ENCODE measurements at regions not wholly inside any gene's neighbourhood (a gene's known extent, or its start where the extent isn't known, plus 50 kb on each side); places are given as distances from the start of the nearest gene placed in this dataset.

GRCh38 chr14:85991156-85991555, 461.2 kb downstream of the FLRT2 start (continued):
- TF ChIP-seq FOXK2 (IDR thresholded peaks at IDR 0.05) = no peak
- TF ChIP-seq USF2 (IDR thresholded peaks at IDR 0.05; ENCODE audit: borderline replicate concordance, low read depth, low read length) = no peak
- TF ChIP-seq POLR2AphosphoS5 (IDR thresholded peaks at IDR 0.05; ENCODE audit: low read length) = no peak
- TF ChIP-seq IRF4 (IDR thresholded peaks at IDR 0.05; ENCODE audit: low read depth, low read length) = no peak
- TF ChIP-seq REST (IDR thresholded peaks at IDR 0.05; ENCODE audit: low read depth, low read length) = no peak
- no peak for TF ChIP-seq WRNIP1 (IDR thresholded peaks at IDR 0.05; ENCODE audit: borderline replicate concordance, low read depth, low read length)

- CTCF ChIA-PET = interaction anchor here (1.3 kb wide), 1 partner anchor 36 kb away, joined by 4 read pairs; no protein-coding TSS in a partner anchor
- POLR2A ChIA-PET = no interaction called here
- H3K4me2 ChIP-seq (ENCODE audit: control insufficient read depth, insufficient read depth) = no peak overlapping the region
- intact Hi-C loops (cut with micrococcal nuclease; ENCODE audit: unreplicated experiment) (no loop called here), in situ Hi-C loops (cut with MboI) (no loop called here)
- H2AFZ ChIP-seq (ENCODE audit: control insufficient read depth, low read depth, low read length) = no peak overlapping the region
- ATAC-seq = no peak
- no peak overlapping the region for H3K4me3 ChIP-seq
- H3K4me1 ChIP-seq (ENCODE audit: control insufficient read depth, insufficient read depth, low read length) = no peaks in the 10 kb centered on the region
- RAD21 ChIA-PET (ENCODE audit: unreplicated experiment) = no interaction called here
- no peak overlapping the region for H3K27ac ChIP-seq (ENCODE audit: control insufficient read depth, insufficient read depth)
- H3K9ac ChIP-seq (ENCODE audit: control insufficient read depth, insufficient read depth, low read length) = no peak overlapping the region
- no TSS peak for BruUV-seq (replicated peaks)
- no peak for DNase-seq (ENCODE audit: low read depth, low spot score)
- no peaks in the 10 kb centered on the region for H3K36me3 ChIP-seq (ENCODE audit: control insufficient read depth in 2 of 2, insufficient read depth in 2 of 2, low read length in 1 of 2)
- H3K27me3 ChIP-seq (replicated peaks in 1 of 2; ENCODE audit: control insufficient read depth in 2 of 2, insufficient read depth in 2 of 2, low read length in 1 of 2) = no peaks in the 10 kb centered on the region
- no peaks in the 10 kb centered on the region for H3K79me2 ChIP-seq (ENCODE audit: control insufficient read depth, insufficient read depth, low read length)
- 42% methylated on average over 5 of the region's 5 CpGs for WGBS (ENCODE audit: insufficient coverage, insufficient replicate concordance, low lambda C conversion rate, missing lambda C conversion rate)
- no peaks in the 10 kb centered on the region for H4K20me1 ChIP-seq (ENCODE audit: control insufficient read depth, insufficient read depth)
- TF ChIP-seq IRF4 (IDR thresholded peaks at IDR 0.05; ENCODE audit: low read depth, low read length) (no peak), RB1 (IDR thresholded peaks at IDR 0.05; ENCODE audit: borderline replicate concordance) (no peak), ZBTB33 (IDR thresholded peaks at IDR 0.05) (no peak), BCL11A (IDR thresholded peaks at IDR 0.05; ENCODE audit: low read depth, low read length) (no peak), SIX5 (IDR thresholded peaks at IDR 0.05; ENCODE audit: low read depth, low read length, severe bottlenecking) (no peak), POLR2AphosphoS2 (IDR thresholded peaks at IDR 0.05; ENCODE audit: low read depth, low read length) (no peak), EP300 (IDR thresholded peaks at IDR 0.05; ENCODE audit: borderline replicate concordance in 1 of 2, control insufficient read depth in 1 of 2, low read depth in 2 of 2, low read length in 2 of 2) (no peak), ZZZ3 (IDR thresholded peaks at IDR 0.05; ENCODE audit: control insufficient read depth, insufficient read length, low read depth) (no peak), NBN (IDR thresholded peaks at IDR 0.05) (no peak), NFIC (IDR thresholded peaks at IDR 0.05; ENCODE audit: low read depth, low read length) (no peak), HDGF (IDR thresholded peaks at IDR 0.05) (no peak)
- no peak for FAIRE-seq
- no peaks in the 10 kb centered on the region for H3K9me3 ChIP-seq (replicated peaks; ENCODE audit: control insufficient read depth, insufficient read depth, low read length)
- SMC1A ChIA-PET (ENCODE audit: uncharacterized antibody, unreplicated experiment) = no interaction called here
Measured at GRCh38 chr14:85987907-85988306, 458.0 kb downstream of the FLRT2 start.
